DMS 273 (cell line): ENCODE measurements at regions not wholly inside any gene's neighbourhood (a gene's known extent, or its start where the extent isn't known, plus 50 kb on each side); places are given as distances from the start of the nearest gene placed in this dataset.
A peak's percentile ranks its signal among the peaks of the same experiment; 100 is the strongest.
"Not testable (repeated sequence)": the region's sequence is repeated elsewhere in the genome, so short reads cannot be mapped to it uniquely, and the experiment has no call there.

Experiments
- DNase-seq: peaks from one replicate; lab custom pipeline; 2025; ENCODE audit not compliant: unreplicated experiment; lab: John Stamatoyannopoulos, UW

DNA sequence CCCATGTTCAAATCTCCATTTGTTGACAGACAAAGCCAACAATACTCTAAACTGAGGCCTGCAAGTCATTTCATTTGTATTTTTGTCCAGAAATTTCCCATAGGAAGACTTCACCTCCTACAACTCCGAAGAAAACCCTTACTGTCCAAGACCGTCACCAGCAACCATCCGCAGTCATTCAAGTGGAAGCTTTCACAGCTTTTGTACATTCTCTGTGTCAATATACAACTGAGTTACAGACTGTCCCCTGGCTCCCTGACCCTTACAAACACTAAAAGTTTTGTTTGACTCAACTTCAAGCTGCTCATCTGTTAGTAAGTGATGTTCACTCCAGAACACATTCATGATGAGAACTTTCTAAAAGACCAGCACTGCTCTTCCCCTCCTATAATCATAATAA is 210.1 kb downstream of the DEPDC1B start:
- no peak for DNase-seq

DNA sequence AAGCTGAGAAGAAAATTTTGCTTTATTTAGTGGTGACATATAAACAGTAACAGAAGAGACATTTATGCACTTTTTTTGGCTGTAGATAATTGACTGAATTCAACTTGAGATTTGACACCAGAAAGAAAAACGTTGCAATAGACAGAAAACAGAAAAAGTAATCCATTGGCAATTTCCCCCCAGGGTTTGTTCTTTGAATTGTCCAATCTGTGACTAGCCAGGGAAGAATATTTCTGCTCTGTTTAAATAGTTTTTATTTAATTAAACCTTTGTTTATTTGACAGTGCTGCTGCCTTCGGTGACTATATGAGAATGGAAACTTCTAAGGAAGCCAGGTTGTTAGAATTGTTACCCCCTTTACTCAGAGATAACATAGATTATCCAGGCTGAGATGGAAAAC is 210.6 kb downstream of the DEPDC1B start:
- DNase-seq = no peak

DNA sequence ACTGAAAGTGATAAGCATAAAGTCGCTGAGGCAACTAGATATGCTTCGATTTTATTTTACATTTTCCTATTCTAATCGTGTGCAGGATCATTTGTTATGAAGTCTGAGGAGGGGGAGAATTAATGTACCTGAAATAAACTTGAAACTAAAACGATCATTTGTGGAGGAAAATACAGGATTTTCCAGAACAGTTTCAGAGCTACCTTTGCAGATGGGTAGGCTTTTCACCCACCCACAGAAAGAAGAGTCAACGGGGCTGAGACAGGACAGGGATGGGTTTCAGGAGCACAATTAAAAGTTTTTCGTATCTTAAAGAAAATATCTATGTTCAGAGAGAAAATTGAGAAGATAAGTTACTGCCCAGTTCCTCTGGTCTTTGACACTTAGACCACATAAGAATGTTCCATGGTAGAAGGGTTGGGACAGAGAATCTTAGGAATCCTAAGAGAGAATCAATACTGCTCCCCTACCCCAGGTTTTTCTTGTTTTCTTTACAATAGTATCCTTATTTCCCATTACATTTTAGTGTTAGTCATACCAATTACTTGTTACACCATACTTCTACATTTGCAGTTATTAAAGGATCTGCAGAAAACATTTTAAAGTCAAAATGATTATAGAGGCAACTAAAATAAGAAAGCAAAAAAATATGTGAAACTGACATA is 211.4 kb downstream of the DEPDC1B start:
- no peak for DNase-seq

DNA sequence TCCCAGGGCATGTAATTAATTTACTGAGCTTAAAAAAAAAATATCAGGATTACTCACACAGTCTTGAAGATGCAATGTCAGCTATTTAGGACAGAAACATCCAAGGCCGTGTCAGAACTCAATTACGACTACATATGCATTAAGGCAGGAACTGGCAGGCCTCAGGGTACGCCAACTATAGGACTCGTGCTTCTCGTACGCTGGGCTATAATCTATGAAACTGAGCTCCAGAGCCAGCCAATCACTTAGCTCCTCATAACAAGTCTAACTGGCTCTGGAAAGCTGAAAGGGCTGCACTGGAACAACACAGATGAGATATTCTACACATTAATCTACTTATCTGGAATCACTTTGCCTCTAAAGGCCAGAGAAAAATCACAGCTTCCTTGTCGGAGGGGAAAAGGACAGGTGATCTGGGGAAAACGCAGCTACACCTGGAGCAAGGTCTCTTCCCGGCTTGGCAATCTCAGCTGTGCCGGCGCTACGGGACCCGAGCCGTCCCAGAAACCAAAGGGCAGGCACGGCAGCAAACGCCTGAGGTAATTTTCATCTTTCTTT is 212.0 kb downstream of the DEPDC1B start:
- no peak for DNase-seq

DNA sequence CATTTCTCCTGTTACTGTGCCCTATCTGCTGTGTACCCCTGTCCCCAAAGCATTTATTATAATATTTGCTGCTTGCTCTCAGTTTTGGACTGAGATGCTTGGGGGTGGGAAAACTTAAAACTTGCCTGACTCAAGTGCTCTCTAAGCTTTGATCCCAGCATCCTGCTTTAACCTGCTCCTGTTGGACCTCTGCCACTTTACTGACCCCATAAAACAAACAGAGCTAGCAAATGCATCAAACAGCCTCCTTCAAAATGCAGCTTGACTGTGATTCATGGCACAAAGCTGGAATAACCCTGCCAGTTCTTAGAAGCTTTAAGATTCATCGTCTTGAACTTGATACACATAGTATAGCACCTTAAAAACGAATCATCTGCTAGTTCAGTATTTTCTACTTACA is 212.5 kb downstream of the DEPDC1B start:
- DNase-seq = peak; percentile 25

DNA sequence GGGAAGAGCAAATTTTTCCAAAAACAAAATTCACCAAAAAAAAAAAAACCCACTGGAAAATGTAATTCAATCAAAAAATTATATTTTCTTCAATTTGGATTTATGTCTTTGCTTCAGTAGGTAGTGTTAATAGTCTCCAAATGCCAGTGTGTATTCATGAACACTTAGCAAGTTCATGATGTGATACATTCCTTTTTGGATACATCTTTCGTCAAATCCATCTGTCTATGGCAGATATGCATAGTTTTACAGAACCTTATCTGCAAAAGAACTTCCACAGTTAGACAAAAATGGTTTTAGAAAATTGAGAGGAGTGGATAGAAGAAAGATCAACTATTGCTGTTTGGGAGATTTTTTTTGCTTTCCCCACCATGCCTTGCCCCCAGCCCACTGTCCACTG is 214.6 kb downstream of the DEPDC1B start:
- no peak for DNase-seq

DNA sequence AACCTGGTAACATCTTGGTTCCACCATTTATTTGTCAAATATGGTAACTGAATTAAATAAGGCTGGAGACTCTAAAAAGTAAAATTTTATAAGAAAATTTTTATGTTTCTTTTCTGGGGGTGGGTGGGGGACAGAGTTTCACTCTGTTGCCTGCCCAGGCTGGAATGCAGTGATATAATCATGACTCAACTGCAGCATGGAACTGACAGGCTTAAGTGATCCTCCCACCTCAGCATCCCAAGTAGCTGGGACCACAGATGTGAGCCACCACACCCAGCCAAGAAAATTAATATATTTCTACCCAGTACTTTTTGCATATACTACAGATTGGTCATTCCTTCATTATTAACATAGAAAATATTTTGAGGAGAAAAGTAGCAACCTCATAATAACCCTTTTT is 216.9 kb downstream of the DEPDC1B start:
- no peak for DNase-seq

DNA sequence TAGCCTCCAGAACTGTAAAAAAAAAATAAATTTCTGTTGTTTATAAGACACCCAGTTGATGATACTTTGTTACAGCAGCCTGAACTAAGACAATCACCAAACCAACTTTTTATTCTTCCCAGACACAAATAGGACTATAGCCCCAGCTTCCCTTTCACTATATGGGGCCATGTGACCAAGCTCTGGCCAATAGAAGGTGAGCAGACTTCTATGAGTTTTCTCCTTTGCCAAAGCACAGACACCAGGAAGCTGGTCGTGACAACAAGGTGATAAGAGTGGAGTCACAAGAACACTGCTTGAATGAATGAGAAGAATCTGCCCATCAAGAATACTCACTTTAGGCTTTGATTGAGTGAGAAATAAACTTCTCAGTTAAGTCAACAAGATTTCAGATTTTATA is 217.7 kb downstream of the DEPDC1B start:
- DNase-seq = no peak

DNA sequence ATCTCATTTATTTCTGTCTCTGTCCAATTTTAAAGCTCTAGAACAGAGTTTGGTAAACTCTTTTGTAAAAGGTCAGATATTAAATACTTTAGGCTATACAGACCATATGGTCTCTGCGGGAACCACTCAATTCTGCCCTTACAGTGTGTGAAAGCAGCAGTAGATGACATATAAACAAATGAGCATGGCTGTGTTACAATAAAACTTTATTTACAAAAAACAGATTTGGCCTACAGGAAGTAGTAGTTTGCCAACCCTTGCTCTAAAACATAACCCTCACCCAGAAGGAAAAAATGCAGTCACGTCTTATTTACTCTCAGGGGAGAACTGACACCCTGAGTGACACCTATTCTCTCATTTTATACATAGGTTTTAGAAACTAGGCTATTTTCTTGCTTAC is 220.4 kb downstream of the DEPDC1B start:
- no peak for DNase-seq

DNA sequence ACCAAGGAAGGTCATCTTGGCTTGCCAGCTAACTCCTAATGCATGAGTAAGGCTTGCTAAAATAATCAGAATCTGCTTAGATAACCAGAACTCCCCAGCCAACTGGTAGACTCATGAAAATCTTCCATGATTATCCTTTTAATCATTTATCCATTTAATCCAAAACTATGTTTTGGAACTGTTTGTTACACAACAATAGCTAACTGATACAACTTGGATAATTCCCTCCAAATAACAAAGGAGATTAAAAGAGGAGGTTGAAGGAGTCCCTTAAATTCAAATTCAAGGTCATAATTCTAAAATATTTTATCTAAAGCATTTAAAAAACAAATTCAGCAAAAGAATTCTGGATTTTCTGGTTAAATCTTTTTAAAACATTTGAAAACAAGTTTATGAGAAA is 222.1 kb downstream of the DEPDC1B start:
- DNase-seq = no peak

DNA sequence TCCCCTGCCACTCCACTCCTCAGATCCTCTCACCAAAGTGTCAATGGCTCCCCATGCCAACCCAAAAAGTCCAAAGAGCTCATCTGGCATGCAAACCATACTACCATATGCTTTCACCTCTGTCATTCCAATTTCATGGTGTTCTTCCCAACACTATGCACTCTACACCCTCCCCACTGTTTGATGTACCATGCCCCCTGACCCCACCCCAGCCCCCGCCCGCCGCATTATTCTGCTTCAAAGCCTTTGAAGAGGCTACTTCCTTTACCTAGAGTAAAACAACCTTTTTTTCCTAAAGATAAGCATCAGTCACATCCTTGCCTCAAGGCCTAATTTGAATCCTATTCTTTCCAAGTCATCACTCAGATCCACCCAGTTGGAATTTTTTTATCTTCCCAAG is 226.3 kb downstream of the DEPDC1B start:
- no peak for DNase-seq

DNA sequence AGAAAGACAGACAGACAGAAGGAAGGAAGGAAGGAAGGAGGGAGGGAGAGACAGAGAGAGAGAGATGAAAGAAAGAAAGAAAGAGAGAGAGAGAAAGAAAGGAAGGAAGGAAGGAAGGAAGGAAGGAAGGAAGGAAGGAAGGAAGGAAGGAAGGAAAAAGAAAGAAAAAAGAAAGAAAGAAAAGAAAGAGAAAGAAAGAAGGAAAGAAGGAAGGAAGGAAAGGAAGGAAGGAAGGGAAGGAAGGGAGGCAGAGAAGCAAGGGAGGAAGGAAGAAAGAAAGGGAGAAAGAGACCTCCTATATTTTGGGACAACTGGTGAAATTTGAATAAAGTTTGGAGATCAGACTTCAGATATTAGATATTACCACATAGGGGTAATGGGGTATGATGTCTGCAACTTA is 226.9 kb downstream of the DEPDC1B start:
- DNase-seq = not testable (repeated sequence)

DNA sequence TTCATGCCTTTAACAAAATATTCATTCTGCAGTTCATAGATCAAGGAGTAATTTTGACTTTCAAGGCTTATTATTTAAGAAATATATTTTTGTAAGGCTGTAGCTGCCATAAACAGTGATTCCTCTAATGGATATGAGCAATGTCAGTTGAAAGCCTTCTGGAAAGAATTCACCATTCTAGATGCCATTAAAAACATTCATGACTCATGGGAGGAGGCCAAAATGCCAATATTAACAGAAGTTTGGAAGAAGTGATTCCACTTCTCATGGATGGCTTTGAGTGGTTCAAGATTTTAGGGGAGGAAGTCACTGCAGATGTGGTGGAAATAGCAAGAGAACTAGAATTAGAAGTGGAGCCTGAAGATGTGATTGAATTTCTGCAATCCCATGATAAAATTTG is 229.1 kb downstream of the DEPDC1B start:
- no peak for DNase-seq

DNA sequence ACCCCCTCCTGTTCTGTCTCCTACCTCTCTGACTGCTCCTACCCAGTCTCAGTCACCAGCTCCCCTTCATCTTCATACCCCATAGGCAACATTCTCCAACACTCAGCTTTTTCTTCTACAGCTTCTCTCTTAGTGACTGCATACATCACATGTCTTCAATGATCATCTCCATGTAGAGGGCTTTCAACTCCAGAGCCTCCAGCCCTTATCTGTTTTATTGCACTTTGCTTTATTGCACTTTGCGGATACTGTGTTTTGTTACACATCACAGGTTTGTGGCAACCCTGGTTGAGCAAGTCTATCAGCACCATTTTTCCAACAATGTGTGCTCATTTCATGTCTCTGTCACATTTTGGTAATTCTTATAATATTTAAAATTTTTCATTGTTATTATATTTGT is 230.7 kb downstream of the DEPDC1B start:
- DNase-seq = no peak

DNA sequence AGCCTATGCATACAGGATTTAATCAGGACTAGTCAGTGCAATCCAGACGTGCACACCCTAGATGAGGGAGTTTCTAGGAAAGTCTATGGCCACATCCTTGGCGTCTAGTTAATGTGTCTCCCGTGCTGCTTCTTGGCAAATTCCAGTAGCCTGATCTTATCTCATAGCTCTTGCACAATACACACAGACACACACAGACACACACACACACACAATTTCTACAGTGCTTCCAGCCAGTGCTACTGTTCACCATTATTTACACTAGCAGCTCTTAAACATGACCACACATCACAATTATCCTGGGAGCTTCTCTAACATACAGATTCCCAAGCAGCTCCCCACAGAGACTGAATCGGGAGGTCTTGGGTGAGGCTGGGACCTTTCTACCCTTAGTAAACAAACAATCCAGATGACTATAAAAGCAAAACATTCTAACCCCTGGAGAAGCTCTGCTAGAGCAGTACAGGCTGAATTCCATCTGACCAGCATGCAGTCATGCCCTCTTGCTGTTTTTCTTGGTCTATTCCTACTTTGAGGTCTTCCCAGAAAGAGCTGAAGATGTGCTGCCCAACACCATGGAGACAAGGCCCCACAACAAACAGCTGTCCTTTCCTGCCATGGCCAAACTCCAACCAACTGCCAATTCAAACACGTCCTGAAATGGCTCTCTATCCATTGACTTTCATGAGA is 236.6 kb downstream of the DEPDC1B start:
- DNase-seq = no peak

DNA sequence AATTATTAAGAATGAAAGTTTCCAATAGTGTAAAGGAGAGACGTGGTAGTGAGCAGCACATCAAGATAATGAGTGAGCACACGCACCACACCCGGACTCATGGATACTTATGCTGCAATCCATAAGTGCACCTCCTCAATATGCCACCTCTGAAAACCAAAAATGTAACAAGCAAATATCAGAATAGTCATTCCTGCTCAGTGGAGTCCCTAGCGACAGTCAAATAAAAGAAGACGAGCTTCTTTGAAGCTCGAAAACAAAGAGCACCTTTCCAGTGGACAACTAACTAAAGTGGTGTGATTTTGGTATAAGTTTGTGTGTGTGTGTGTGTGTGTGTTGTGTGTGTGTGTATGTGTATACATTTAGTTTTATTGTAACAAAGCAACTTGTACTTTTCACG is 241.3 kb downstream of the DEPDC1B start:
- no peak for DNase-seq

DNA sequence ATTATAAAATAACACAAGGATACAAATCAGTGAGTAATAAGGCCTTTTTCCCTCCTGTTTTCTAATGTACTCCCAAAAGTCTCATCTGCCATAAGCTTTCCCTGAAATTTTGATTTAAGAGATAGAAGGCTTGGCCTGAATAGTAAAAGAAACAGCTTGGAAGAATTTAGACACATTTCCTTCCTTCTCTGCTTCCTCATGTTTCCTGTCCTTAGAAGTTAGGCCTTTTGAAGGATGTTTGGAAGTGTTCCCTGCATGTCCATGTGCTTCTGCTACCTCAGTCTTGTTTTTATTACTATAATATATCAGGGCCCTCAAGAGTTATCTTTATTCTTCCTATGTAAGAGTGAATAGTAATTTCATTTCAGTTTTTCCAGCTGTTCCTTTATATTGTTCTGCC is 242.7 kb downstream of the DEPDC1B start:
- DNase-seq = no peak

DNA sequence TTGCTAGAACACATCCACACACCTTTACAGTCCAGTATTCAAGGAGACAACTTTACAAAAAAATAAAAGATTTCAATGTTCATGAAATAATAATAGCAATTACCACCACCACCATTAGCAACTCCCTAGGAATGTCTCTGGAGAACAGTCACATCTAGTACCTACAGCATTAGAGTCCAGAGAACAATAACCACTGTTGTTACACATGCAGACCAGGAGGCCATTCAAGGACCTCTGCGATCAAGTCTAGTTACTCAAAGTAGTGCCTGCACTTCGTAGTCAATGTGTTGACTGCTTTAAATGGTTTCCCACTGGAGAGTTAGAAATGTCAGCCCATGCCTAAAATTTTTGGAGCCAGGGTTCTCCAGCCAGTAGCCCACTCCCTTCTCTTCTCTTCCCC is 244.4 kb downstream of the DEPDC1B start:
- DNase-seq = no peak

DNA sequence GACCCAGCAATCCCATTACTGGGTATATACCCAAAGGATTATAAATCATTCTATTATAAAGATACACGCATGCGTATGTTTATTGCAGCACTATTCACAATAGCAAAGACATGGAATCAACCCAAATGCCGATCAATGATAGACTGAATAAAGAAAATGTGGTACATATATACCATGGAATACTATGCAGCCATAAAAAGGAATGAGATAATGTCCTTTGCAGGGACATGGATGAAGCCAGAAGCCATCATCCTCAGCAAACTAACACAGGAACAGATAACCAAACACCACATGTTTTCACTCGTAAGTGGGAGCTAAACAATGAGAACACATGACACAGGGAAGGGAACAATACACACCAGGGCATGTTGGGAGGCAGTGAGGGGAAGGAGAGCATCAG is 245.7 kb downstream of the DEPDC1B start:
- DNase-seq = not testable (repeated sequence)

DNA sequence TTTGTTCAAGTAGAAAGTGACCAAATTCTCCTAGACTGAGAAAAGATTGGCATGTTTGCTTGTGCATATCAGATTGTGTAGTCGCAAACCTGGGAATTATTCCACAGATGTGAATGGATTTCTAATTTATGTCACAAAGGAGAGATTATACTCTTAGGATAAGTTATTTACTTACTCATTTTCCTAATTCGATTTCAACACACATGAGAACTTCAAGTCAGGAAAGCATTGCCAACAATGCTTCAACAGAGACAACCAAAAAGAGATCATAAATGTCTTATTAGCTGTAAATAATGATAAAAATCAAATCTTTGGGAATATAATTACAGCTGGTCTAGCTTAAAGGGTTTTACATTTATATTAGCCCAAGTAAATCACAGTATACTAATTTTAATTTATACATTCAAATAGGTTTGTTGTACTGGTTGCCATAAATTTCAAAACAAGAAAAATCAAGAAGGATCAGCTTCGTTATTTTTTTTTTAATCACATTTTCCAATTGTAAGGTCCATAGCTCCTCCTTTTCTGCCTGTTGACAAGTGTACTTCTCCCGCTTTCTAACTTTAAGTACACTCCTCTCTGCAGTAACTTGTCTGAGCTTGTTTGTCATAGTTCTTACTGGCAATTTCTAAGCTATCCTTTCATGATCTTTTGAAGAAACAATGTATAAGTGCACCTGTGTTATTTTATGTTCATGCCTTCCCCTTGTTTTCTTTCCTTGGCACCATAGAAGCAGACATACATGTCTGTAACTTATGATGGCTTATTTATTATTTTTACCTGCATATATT is 246.6 kb downstream of the DEPDC1B start:
- DNase-seq = no peak

DNA sequence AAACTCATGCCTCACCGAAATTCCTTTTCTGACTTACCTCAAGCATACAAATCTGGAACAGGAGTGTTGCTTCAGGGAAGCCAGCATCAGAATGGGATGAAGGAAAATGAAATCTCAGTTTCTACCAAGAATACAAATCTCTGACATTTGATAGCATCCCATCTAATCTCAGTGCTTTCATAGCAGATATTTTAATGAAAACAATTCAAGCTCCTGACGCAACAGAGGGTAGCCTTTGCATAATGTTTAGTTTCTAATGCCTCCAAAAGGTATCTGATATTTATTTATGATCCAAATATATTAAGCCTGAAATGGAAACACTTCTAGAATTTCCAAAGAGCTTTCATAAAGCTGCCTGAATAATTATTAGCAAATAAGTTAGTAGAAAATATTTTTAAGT is 251.4 kb downstream of the DEPDC1B start:
- no peak for DNase-seq

DNA sequence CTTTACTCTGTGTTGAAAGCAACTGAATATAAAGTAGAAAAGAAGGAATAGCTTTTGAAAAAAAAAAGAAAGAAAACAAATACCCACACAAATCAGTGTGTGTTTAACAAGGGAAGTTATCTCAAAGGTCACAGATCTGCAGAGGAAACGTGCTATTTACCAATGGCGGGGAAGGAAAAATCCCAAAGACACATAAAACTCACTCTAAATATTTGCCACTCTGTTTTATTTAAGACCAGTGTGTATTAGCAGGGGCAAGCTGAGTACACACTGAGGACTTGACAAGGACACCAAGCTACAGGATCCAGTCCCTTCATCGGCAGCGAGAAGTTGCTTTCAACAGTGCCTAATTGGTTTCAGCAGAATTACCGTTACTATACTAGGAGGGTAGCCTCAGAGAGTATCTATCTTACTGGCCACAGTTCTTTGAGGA is 252.5 kb downstream of the DEPDC1B start:
- DNase-seq = peak; percentile 55
